RWPE1 (cell line): ENCODE measurements at regions not wholly inside any gene's neighbourhood (a gene's known extent, or its start where the extent isn't known, plus 50 kb on each side); places are given as distances from the start of the nearest gene placed in this dataset.

Experiments
- CTCF ChIA-PET: fragments of 350-600 bp; sonication (Branson Sonifier 250); formaldehyde crosslinking; extraction: SDS; loops from one replicate; lab custom pipeline; 2021; lab: Yijun Ruan, JAX
- POLR2A ChIA-PET: fragments of 400-600 bp; formaldehyde crosslinking; extraction: SDS; loops from one replicate; lab custom pipeline; 2020; ENCODE audit warnings: antibody characterized with exemption; ENCODE audit not compliant: low non-redundant PET; lab: Yijun Ruan, JAX
- DNase-seq: peaks from one replicate; pipeline ENCODE4 v3.0.0; 2012; ENCODE audit warnings: low spot score
- H3K27ac ChIP-seq: fragments of 450-650 bp; 2 replicates; pipeline ENCODE4 v1.5.1; 2017
- TF ChIP-seq, protein P1 (sequence below): fragments of 450-650 bp; conservative IDR thresholded peaks from 2 replicates; pipeline ENCODE4 v1.5.1; 2017; ENCODE audit warnings: low read depth, mild to moderate bottlenecking

DNA sequence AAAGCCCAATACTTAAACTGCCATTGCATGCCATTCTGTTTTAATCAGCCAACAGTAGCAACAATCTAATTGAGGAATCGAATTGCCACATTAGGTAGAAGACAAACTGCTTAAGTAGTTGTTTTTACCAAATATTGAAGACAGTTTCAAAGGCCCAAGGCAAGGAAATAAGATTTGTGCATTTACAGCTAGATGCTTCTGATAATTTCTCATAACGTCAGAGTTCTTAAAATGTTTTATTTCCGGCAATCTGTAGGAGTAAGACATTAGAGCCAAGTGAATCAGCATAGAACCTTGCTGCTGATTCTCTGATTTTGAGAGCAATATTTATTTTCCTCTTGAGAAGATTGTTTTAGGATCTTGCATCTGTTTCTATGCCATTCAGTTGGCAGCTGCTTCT lies 174.3 kb downstream of the RBM43 start:
- TF ChIP-seq, protein P1, sequence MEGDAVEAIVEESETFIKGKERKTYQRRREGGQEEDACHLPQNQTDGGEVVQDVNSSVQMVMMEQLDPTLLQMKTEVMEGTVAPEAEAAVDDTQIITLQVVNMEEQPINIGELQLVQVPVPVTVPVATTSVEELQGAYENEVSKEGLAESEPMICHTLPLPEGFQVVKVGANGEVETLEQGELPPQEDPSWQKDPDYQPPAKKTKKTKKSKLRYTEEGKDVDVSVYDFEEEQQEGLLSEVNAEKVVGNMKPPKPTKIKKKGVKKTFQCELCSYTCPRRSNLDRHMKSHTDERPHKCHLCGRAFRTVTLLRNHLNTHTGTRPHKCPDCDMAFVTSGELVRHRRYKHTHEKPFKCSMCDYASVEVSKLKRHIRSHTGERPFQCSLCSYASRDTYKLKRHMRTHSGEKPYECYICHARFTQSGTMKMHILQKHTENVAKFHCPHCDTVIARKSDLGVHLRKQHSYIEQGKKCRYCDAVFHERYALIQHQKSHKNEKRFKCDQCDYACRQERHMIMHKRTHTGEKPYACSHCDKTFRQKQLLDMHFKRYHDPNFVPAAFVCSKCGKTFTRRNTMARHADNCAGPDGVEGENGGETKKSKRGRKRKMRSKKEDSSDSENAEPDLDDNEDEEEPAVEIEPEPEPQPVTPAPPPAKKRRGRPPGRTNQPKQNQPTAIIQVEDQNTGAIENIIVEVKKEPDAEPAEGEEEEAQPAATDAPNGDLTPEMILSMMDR = no peak
- H3K27ac ChIP-seq = no peak overlapping the region
- no peak for DNase-seq
- POLR2A ChIA-PET = no interaction called here
- CTCF ChIA-PET = no interaction called here

DNA sequence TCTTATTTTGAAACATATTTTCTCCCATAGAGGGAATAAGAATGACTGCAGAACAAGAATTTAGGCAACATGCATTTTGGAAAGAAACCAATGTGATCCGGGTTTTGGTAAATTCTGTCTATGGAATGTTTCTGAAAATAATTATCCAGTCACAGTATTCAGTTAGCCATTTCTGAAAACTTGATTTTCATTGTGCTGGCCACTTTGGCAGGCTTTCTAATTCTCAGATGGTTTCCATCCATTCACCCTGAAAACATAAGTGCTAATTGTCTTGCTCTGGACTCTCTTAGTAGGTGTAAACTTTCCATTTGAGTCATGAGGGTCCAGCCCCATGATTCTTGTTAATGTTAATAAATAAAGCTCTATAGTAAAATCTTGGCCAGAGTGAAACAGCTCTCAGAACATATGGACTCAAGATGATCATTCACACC lies 176.5 kb downstream of the RBM43 start:
- ChIA-PET POLR2A (no interaction called here), CTCF (interaction anchor here (0.6 kb wide), 1 partner anchor 8 kb away, joined by 3 read pairs; no protein-coding TSS in a partner anchor)
- TF ChIP-seq, protein P1 = no peak
- no peak overlapping the region for H3K27ac ChIP-seq
- no peak for DNase-seq

DNA sequence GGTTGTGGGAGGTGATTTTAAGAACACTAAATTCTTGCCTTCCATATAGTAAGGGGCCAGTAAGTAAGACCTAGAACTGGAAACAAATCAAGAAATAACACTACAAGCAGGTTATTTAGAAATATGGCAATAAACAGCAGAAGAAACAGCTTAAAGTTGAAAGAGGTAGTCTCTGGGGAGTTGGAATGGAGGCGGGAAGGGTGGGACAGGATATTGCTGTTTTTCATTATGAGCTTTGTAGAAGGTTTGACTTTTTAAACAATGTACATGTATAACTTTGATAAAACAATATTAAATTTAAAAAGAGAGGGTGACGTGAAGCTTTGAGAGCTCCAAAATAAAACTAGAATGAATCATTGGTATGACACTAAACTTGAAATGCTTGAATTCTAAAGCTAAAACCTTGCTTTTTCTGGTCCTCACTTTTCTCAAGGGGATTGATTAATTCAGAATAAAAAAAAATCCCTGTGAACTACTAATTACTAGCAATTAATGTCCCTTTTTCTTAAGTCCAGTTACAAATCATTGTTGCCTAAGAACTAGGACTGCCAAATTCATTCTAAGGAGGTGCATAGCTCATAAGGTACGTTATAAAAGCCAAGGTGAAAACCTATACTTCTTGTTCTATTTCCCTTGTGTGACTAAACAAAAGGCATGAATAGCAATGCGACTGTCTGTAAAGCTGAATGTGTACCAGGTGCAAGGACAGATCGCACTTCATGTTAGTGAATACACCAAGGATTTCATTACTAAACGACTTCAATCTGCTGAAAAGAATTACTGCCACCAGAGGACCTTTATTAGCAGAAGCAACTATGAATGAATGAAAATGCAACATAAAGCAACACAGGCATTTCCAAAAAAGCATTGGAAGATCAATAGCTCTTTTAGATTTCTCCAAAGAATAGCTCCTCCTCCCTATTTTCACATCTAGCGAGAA lies 177.5 kb downstream of the RBM43 start:
- DNase-seq = no peak
- POLR2A ChIA-PET = no interaction called here
- no peak overlapping the region for H3K27ac ChIP-seq
- TF ChIP-seq, protein P1 = no peak
- CTCF ChIA-PET = no interaction called here

DNA sequence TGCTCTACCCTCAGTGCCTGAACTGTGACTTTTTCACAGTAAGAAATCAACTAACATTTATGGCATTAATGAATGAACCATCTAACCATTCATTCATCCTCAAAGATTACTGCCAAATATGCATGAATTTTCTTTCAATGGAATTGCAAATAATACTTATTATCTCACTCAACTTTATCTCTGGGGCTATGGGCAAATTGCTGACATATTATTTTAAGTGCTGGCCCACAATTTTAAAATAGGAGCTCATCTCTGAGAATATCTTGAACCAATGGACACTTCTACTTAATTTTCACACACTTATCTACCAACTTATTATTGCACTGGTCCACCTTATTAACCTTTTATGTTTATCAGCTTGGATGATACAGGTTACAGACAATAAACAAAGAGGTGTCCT lies 182.8 kb downstream of the RBM43 start:
- ChIA-PET POLR2A (no interaction called here), CTCF (interaction anchor here (0.6 kb wide), 1 partner anchor 437 kb away, joined by 3 read pairs; no protein-coding TSS in a partner anchor)
- TF ChIP-seq, protein P1 = no peak
- no peak overlapping the region for H3K27ac ChIP-seq
- no peak for DNase-seq

DNA sequence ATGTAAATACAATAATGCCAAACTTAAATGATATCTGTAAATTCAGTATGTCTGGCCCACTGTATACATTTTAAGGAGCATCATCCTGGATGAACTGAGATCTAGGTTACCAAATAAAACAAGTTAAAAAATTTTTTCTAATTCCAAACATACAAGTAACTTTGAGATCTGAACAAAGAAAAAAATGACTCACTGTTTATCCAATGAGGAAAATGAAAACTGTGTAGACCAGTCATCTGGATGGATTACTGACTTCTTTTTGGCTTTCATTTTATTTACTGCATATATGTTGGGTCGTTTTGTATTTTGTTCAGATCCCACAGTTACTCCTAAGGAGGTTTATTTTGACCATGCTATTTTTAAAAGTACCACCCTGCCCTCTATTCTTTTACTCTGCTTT lies 189.8 kb downstream of the RBM43 start:
- TF ChIP-seq, protein P1 = no peak
- no peak overlapping the region for H3K27ac ChIP-seq
- POLR2A ChIA-PET = no interaction called here
- CTCF ChIA-PET = no interaction called here
- DNase-seq = no peak

DNA sequence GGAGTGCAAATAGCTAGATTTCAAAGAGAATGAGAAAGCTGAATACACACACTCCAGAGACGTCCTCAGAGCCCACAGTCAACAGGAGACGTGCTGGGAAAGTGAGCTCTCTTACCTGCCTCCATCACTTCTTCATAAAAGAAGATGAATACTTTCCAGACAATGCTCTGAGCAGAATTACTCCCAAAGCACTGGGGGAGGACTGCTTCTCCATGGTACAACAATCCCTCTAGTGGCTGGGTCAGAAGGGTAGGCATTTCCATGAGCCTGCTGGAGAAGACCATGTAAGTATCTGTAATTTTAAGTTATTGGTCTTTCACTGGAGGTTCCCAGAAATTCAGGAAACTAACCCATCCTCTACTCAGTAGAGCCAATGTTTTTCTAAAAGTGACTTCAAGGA lies 190.3 kb downstream of the RBM43 start:
- ChIA-PET POLR2A (no interaction called here), CTCF (no interaction called here)
- TF ChIP-seq, protein P1 = no peak
- no peak for DNase-seq
- no peak overlapping the region for H3K27ac ChIP-seq
